Astrocyte of the hippocampus (primary cell): ENCODE measurements at regions not wholly inside any gene's neighbourhood (a gene's known extent, or its start where the extent isn't known, plus 50 kb on each side); places are given as distances from the start of the nearest gene placed in this dataset.
A peak's percentile ranks its signal among the peaks of the same experiment; 100 is the strongest.
"Not testable (repeated sequence)": the region's sequence is repeated elsewhere in the genome, so short reads cannot be mapped to it uniquely, and the experiment has no call there.

Experiments
- DNase-seq: peaks from one replicate; pipeline ENCODE4 v3.0.0; 2011; ENCODE audit warnings: low read depth, low spot score

- DNase-seq, result not testable (repeated sequence)
Observed at GRCh38 chr22:47302587-47302986, 540.1 kb downstream of the TBC1D22A start.

DNA sequence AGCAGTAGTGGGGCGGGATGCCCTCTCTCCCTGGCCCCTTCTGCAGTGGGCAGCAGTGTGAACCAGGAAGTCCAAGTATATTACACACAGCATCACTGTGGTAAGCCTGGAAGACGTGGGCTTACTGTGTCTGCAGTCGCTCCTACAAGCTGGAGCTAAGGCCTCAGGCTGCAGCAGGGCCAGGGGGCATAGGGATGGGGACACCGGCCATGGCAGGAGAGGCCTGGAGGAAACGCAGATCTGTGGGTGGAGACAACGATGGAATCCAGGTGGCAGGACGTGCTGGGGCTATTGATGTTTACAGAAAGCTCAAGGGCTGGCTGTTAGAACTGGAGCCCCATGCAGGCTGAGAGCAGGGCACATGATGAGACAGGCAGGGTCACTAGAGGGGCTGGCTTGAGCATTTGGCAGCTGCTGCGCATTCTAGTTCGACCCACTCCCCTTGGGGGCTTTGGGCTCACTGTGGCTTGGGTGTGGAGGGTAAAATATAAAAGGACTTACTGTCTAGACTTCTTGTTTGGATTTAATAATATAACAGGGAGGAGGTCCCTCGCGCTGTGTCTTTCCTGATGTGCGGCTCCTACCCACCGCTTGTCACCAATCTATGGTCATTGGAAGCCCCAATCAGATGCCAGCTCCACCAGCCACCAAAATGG, 539.5 kb downstream of the TBC1D22A start:
- no peak for DNase-seq

- no peak for DNase-seq
Observed at GRCh38 chr22:47300698-47301405, 538.4 kb downstream of the TBC1D22A start.

- no peak for DNase-seq
Observed at GRCh38 chr22:47299863-47300697, 537.6 kb downstream of the TBC1D22A start.

DNA sequence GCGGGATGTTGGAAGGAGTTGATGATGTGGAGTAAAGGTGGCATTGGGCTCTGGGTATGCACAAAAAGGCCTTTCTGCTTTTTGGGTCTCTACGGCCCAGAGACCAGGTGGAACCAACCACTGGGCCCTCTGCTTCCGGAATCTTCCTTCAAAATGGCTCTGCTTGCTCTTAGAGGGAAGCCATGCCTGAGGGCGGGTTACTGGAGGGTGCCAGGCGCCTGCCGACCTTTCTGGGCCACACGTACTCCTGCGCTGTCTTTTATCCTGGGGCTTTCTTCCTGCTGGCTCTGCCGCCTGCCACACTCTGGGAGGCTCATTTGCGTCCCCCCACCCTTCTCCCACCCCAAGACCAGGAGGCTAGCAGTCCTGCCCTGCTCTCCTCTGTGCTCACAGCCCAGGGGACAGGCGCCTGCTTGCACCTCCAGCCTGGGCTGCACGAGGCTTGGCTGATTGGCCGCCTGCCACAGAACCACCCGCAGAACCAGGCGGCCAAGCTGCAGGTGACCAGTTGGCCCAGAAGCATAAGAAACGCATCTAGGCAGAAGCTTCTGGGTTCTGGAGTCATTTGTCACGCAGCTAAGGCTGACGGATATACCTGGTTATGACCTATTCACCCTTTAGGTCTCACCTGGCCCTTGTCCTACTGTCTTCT, 536.9 kb downstream of the TBC1D22A start:
- DNase-seq, result no peak

DNA sequence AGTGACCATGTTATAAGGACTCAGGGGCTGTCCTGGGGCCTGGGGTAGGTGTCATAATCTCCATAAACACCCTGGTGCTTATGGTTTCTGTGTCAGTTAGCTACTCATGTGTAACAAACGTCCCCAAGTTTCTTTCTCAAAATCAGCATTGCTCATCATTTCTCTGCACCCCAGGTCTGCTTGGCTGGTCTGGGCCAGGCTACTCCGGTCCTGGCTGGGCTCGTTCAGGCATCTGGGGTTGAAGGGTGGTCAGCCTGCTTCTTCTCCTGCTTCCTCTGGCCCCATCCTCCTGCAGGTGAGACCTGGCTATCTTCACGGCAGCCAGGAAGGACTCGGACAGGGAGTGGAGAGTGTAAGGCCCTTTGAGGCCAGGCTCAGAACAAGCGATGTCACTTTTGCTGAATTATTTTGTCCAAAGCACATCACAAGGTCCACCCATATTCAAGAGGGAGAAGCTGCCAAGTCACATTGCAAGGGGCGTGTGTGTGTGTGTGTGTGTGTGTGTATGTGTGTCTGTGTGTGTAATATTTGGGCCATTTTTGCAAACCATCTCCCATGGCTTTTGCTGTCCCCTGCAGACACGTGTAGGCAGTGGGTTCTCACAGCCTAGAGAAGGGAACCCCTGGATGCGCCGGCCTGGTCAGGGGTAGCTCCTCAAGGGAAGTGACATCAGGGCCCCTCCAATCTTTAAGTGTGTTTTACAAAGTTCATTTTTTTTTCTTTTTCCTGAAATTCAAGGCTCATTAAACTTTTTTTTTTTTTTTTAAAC, 535.8 kb downstream of the TBC1D22A start:
- DNase-seq, result no peak

GRCh38 chr22:47297261-47298016, 535.0 kb downstream of the TBC1D22A start:
- no peak for DNase-seq

DNA sequence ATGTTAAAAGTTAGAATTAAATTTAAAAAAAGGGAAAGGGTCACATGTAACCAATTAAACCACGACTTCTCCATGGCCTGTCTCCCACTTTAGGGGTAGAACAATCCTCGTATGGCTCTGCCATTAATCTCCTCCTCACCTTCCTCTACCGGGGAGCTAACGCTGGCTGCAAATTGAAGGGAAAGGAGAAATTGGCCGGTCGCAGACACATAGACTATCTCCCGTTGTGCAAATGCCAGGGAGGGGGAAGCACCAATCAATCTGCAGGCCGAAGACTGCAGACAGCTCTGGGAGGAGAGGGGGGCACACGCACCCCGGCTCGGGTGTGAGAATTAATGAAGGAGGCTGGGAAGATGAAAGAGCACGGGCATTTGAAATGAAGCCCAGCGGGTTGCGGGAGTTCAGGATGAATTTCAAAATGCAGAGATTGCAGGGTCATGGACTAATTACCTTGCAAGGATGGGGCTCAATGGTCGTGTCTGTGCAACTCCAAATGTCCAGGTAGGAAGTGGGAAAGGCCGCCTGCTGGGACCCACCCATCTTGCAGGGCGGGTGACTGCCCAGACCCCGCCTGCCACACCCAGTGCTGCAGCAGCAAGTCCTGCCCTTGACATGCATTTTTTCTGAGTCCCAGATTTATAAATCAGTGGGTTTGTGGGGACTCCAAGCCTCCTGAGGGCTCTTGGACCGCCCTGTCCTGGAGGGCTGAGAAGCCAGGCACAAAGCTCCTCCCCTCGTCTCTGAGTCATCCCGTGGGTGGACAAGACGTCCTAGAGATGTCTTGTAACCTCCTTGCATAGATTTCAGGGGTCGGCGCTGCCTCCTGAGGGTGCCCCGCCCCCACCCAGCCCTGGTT, 534.2 kb downstream of the TBC1D22A start:
- no peak for DNase-seq

GRCh38 chr22:47295982-47296381, 533.5 kb downstream of the TBC1D22A start:
- DNase-seq, result no peak

DNA sequence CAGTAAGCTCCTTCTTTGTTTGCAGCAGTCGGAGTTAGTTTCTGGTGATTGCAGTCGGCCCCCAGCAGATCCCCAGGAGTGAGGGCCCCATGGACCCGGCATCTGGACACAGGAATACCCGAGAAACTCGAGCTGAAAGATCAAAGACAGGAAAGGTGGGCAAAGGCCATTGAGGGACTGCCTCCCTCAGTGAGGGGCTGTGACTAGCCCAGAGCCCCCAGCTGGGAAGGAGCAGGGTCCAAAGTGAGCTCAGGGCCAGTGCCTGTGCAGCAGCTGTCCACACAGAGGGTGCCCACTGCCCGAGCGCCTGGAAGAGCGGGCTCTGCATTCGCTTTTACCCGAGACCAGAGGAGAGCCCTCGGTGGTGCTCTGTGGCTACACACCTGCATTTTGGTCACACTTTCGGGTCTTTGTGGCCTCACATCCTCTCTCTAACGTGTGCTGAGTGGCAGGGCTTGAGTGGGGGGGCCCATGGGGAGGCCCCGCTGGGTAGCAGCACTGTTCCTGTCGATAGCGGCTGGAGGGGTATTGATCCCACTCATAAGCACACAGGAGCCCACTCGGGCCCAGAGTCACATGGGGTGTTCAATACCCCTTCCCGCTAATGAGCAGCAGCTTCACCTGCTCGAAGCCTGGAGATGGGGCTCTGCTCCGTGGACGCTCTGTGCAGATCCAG, 532.9 kb downstream of the TBC1D22A start:
- no peak for DNase-seq

DNA sequence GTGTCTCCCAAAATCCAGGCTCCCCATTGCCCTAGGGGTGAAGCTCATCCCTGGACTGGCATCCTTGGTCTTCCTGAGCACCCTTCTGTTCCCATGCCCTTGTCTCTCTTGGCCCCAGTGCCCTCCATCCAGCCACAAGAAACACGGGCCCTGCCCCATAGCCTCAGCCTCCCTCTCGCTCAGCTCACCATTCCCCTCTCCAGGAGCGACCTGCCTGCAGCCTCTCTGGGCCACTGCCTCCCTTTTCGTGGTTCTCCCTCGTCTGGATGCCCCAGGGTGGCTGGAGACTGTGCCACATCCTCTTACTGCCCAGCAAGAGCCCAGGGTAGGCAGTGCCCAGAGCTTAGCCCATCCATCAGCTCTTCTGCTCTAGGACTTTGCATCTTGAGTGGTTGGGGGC, 532.1 kb downstream of the TBC1D22A start:
- DNase-seq, result no peak

GRCh38 chr22:47294222-47294532, 531.7 kb downstream of the TBC1D22A start:
- peak; percentile 23 for DNase-seq

DNA sequence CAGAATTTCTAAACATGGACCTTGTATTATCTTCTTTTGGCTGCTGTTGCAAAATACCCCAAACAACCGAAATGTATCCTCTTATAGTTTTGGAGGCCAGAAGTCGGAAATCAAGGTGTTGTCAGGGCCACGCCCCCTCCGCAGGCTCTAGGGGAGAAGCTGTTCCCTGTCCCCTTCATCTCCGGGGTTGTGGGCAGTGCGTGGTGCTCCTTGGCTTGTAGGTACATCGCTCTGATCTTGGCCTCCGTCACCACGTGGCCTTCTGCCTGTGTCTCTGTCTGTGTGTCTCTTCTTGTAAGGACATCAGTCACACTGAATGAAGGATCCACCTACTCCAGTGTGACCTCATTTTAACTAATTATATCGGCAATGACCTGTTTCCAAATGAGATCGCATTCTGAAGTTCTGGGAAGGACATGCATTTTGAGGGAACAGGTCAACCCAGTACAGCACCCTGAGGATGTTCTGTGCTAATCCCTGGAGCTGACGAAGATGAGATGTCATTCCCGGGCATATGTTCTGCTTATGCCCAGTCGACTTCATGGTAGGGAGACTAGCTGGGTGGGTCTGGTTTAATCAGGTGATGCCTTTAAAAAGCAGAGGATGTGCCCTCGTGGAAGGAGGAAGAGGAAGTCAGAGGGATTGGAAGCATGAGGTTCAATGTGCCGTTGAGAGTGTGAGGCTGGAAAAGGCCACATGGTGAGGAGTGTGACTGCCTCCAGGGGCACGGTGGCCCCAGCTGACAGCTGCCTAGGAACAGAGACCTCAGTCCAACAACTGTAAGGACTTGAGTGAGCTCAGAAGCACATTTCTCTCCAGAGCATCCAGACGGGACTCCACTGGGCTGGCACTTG, 531.1 kb downstream of the TBC1D22A start:
- no peak for DNase-seq

- no peak for DNase-seq
Observed at GRCh38 chr22:47292546-47293320, 530.3 kb downstream of the TBC1D22A start.

DNA sequence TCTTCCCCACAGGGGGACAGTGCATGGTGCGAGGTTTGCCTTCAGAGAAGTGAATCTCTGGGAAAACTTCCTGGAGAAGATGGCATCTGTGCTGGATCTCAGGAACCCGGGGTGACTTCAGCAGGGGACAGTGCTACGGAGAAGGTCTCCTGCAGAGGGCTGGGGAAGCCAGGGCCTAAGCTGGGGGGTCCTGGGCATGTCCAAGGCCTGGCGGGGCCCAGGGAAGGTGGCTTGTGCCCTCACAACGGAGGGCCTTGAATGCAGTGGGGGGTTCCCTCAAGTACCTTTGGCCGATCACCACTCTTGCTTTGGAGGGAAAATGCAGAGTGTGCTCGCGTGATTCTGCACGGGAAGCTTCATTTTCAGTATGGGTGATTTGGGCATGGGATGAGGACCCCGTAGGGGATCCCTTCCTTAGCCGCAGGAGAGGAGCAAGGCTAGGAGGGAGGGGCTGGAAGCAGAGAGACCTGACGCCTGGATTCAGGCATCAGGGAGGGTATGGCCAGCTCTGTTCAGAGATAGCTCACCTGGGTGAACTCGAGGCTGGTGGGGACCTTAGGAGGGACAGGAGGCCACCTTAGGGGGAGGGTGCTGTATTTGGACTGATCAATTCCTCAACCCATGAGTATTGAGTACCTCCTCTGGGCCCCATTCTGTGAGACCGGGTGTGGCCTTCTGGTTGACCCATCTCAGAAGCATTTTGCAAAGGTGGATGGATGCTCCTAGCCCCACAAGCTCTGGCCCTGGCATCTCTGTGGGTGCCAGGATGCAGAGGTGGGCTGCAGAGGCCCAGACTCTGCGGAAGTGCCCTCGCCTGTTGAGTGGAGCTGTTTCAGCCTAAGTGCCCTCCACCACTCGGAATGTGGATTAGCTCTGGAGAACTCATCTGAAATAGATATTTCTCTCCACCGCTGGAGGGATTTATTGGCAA, 529.4 kb downstream of the TBC1D22A start:
- no peak for DNase-seq

- no peak for DNase-seq
Observed at GRCh38 chr22:47290706-47291430, 528.4 kb downstream of the TBC1D22A start.
